ENCODE measurements at regions not wholly inside any gene's neighbourhood (a gene's known extent, or its start where the extent isn't known, plus 50 kb on each side); places are given as distances from the start of the nearest gene placed in this dataset.

GRCh38 chr4:19941434-19941833 is 310.3 kb upstream of the SLIT2 start:
- Histone ChIP-seq H3K36me3 (replicated peaks in 1 of 2; ENCODE audit: control insufficient read depth in 1 of 2, insufficient read depth in 2 of 2, low read length in 1 of 2) (no peaks in the 10 kb centered on the region), H3K4me2 (no peak overlapping the region), H3K27me3 (ENCODE audit: insufficient read depth) (no peaks in the 10 kb centered on the region), H3K9me2 (no peaks in the 10 kb centered on the region; the same call in 1 of the 2 replicates), H3K4me3 (ENCODE audit: low read depth in 2 of 2, low read length in 1 of 2) (no peak overlapping the region), H3K79me2 (ENCODE audit: insufficient read depth) (no peaks in the 10 kb centered on the region), H3K9ac (no peak overlapping the region), H3K4me1 (ENCODE audit: control insufficient read depth in 1 of 2, insufficient read depth in 2 of 2, low read depth in 1 of 2, low read length in 1 of 2) (peaks cover 15 to 20% of the 10 kb centered on the region in 2 experiments), H2AFZ (ENCODE audit: low read depth) (no peak overlapping the region), H4K20me1 (ENCODE audit: insufficient read depth) (no peaks in the 10 kb centered on the region), H3K9me3 (no peaks in the 10 kb centered on the region), H3F3A (replicated peaks; ENCODE audit: insufficient read depth) (peaks cover 12% of the 10 kb centered on the region), H3K27ac (ENCODE audit: low read depth in 2 of 2, low read length in 1 of 2) (no peak overlapping the region; a peak in 1 of 4 replicates)
- WGBS (ENCODE audit: low lambda C conversion rate), result 51% methylated on average over 2 of the region's 2 CpGs
- TF ChIP-seq RFX5 (IDR thresholded peaks at IDR 0.05; ENCODE audit: low read length) (no peak), MEF2A (IDR thresholded peaks at IDR 0.05; ENCODE audit: borderline replicate concordance, low read depth) (no peak), USF2 (IDR thresholded peaks at IDR 0.05; ENCODE audit: borderline replicate concordance, low read depth, low read length) (no peak), CHD2 (IDR thresholded peaks at IDR 0.05; ENCODE audit: low read length, partially characterized antibody) (peak; percentile 46), POLR2AphosphoS5 (IDR thresholded peaks at IDR 0.05; ENCODE audit: low read depth, low read length) (no peak), TCF12 (IDR thresholded peaks at IDR 0.05) (peak; percentile 54), GATA2 (CRISPR knock-in tag; IDR thresholded peaks at IDR 0.05) (peak; percentile 84), USF1 (IDR thresholded peaks at IDR 0.05; ENCODE audit: borderline replicate concordance, low read depth) (no peak), EZH2phosphoT487 (IDR thresholded peaks at IDR 0.05; ENCODE audit: borderline replicate concordance, low read depth) (no peak), FOXM1 (IDR thresholded peaks at IDR 0.05; ENCODE audit: low read depth) (no peak; the same call in 1 of the 2 replicates), TEAD4 (IDR thresholded peaks at IDR 0.05; ENCODE audit: borderline replicate concordance, insufficient read depth) (0 out of 2 replicates have a peak, but pooled peaks have one; percentile 34), JUND (IDR thresholded peaks at IDR 0.05) (0 out of 2 replicates have a peak, but pooled peaks have one; percentile 6), MXI1 (IDR thresholded peaks at IDR 0.05; ENCODE audit: low read depth, low read length) (peak; percentile 28; the same call in 1 of the 2 replicates), FOXJ3 (CRISPR knock-in tag; IDR thresholded peaks at IDR 0.05) (0 out of 2 replicates have a peak, but pooled peaks have one; percentile 25), RCOR1 (IDR thresholded peaks at IDR 0.05; ENCODE audit: low read length) (peak; percentile 99), PBX3 (IDR thresholded peaks at IDR 0.05) (0 out of 2 replicates have a peak, but pooled peaks have one; percentile 4), RXRA (IDR thresholded peaks at IDR 0.05; ENCODE audit: borderline replicate concordance, low read depth) (no peak), RAD21 (IDR thresholded peaks at IDR 0.05; ENCODE audit: low read length) (peak; percentile 26; the same call in 1 of the 2 replicates), EP300 (IDR thresholded peaks at IDR 0.05; ENCODE audit: borderline replicate concordance in 1 of 2, low read depth in 1 of 2, low read length in 1 of 2) (peak; percentile 8 to 94; a peak in 2 of 4 replicates)
- ChIA-PET CTCF (interaction anchor here (0.7 to 1.0 kb wide), 2 partner anchors 13 to 307 kb away, joined by 3 to 4 read pairs; no protein-coding TSS in a partner anchor), POLR2A (no interaction called here)
- peak; percentile 13 for DNase-seq

Data from SK-N-SH (cell line).